Fibroblast of skin of back (primary cell): ENCODE measurements at regions not wholly inside any gene's neighbourhood (a gene's known extent, or its start where the extent isn't known, plus 50 kb on each side); places are given as distances from the start of the nearest gene placed in this dataset.
A peak's percentile ranks its signal among the peaks of the same experiment; 100 is the strongest.
"Not testable (repeated sequence)": the region's sequence is repeated elsewhere in the genome, so short reads cannot be mapped to it uniquely, and the experiment has no call there.

Source experiments
- DNase-seq: peaks from one replicate; pipeline ENCODE4 v3.0.0-alpha.2; 2013

- no peak for DNase-seq
Observed at GRCh38 chr12:78269620-78270019, 438.9 kb downstream of the NAV3 start.

GRCh38 chr12:78271546-78271945 lies 440.9 kb downstream of the NAV3 start:
- no peak for DNase-seq

GRCh38 chr12:78275886-78276285 lies 445.2 kb downstream of the NAV3 start:
- no peak for DNase-seq

- DNase-seq, result no peak
Observed at GRCh38 chr12:78278706-78279190, 448.1 kb downstream of the NAV3 start.

GRCh38 chr12:78279567-78279966 lies 448.9 kb downstream of the NAV3 start:
- DNase-seq, result no peak

GRCh38 chr12:78281102-78281501 lies 450.4 kb downstream of the NAV3 start:
- not testable (repeated sequence) for DNase-seq

GRCh38 chr12:78284417-78284816 lies 453.7 kb downstream of the NAV3 start:
- no peak for DNase-seq

GRCh38 chr12:78290606-78291345 lies 460.1 kb downstream of the NAV3 start:
- peak; percentile 85 for DNase-seq

GRCh38 chr12:78293059-78293686 lies 462.5 kb downstream of the NAV3 start:
- DNase-seq, result peak; percentile 73

GRCh38 chr12:78301282-78301681 lies 470.6 kb downstream of the NAV3 start:
- DNase-seq, result not testable (repeated sequence)

- DNase-seq, result no peak
Observed at GRCh38 chr12:78305808-78306207, 475.1 kb downstream of the NAV3 start.

- DNase-seq, result no peak
Observed at GRCh38 chr12:78306236-78306635, 475.5 kb downstream of the NAV3 start.

GRCh38 chr12:78308701-78309100 lies 478.0 kb downstream of the NAV3 start:
- DNase-seq, result no peak

GRCh38 chr12:78315028-78315427 lies 484.3 kb downstream of the NAV3 start:
- no peak for DNase-seq

- no peak for DNase-seq
Observed at GRCh38 chr12:78316136-78316535, 485.4 kb downstream of the NAV3 start.

GRCh38 chr12:78316631-78317468 lies 486.2 kb downstream of the NAV3 start:
- DNase-seq, result no peak

- no peak for DNase-seq
Observed at GRCh38 chr12:78321696-78322095, 491.0 kb downstream of the NAV3 start.

- DNase-seq, result no peak
Observed at GRCh38 chr12:78323226-78323625, 492.5 kb downstream of the NAV3 start.

GRCh38 chr12:78324234-78324633 lies 493.5 kb downstream of the NAV3 start:
- DNase-seq, result no peak

GRCh38 chr12:78328524-78328923 lies 497.8 kb downstream of the NAV3 start:
- DNase-seq, result no peak

- DNase-seq, result no peak
Observed at GRCh38 chr12:78330131-78330530, 499.4 kb downstream of the NAV3 start.

- no peak for DNase-seq
Observed at GRCh38 chr12:78331181-78331580, 500.5 kb downstream of the NAV3 start.

GRCh38 chr12:78331753-78332152 lies 501.1 kb downstream of the NAV3 start:
- DNase-seq, result no peak
